CD8-positive, alpha-beta memory T cell (primary cell): ENCODE measurements at regions not wholly inside any gene's neighbourhood (a gene's known extent, or its start where the extent isn't known, plus 50 kb on each side); places are given as distances from the start of the nearest gene placed in this dataset.

Source experiments
- CTCF ChIA-PET: fragments of 350-600 bp; sonication (Branson Sonifier 250); formaldehyde crosslinking; loops from one replicate; lab custom pipeline; 2021; ENCODE audit warnings: antibody characterized with exemption; lab: Charles Lee
- POLR2A ChIA-PET: fragments of 350-600 bp; sonication (Branson Sonifier 250); formaldehyde crosslinking; loops from one replicate; lab custom pipeline; 2021; ENCODE audit warnings: antibody characterized with exemption; lab: Charles Lee
- DNase-seq, 5 donors: peaks; one replicate each; pipeline versions ENCODE4 v3.0.0 to v3.0.0-alpha.2; 2020 to 2022; ENCODE audit warnings: mixed read lengths in 1 of 5
- H3K27ac ChIP-seq: one replicate; pipeline ENCODE4 v1.7.0; 2013; ENCODE audit warnings: low read depth, mild to moderate bottlenecking, low read length, moderate library complexity
- H3K27me3 ChIP-seq: 2 replicates; pipeline ENCODE4 v1.7.0; 2013; ENCODE audit warnings: low read length, mild to moderate bottlenecking; ENCODE audit not compliant: insufficient read depth, poor library complexity, severe bottlenecking
- H3K36me3 ChIP-seq: 2 replicates; pipeline ENCODE4 v1.7.0; 2013; ENCODE audit warnings: mild to moderate bottlenecking, low read length, moderate library complexity; ENCODE audit not compliant: insufficient read depth
- H3K4me1 ChIP-seq: 2 replicates; pipeline ENCODE4 v1.7.0; 2013; ENCODE audit warnings: mild to moderate bottlenecking, low read length, moderate library complexity; ENCODE audit not compliant: insufficient read depth
- H3K4me3 ChIP-seq: 2 replicates; pipeline ENCODE4 v1.7.0; 2013; ENCODE audit warnings: mild to moderate bottlenecking, low read length
- H3K9me3 ChIP-seq: 2 replicates; pipeline ENCODE4 v1.7.0; 2013; ENCODE audit warnings: mild to moderate bottlenecking, low read length
- H3K27ac Mint-ChIP-seq, 8 donors: one replicate each; pipeline ENCODE4 v1.8.0; 2020 to 2021; ENCODE audit warnings: mixed read lengths in 8 of 8, mild to moderate bottlenecking in 6 of 8, inconsistent platforms in 3 of 8, moderate library complexity in 3 of 8
- H3K27me3 Mint-ChIP-seq, 2 donors: one replicate each; pipeline ENCODE4 v1.8.0; 2020 to 2021; ENCODE audit warnings: mixed read lengths in 2 of 2, mild to moderate bottlenecking in 1 of 2, moderate library complexity in 1 of 2
- H3K36me3 Mint-ChIP-seq, 3 donors: one replicate each; pipeline ENCODE4 v1.8.0; 2020 to 2021; ENCODE audit warnings: mixed read lengths in 3 of 3, inconsistent platforms in 1 of 3, mild to moderate bottlenecking in 1 of 3
- H3K4me1 Mint-ChIP-seq, 3 donors: one replicate each; pipeline ENCODE4 v1.8.0; 2020 to 2021; ENCODE audit warnings: mixed read lengths in 3 of 3, inconsistent platforms in 1 of 3, mild to moderate bottlenecking in 1 of 3
- H3K4me3 Mint-ChIP-seq, 7 donors: one replicate each; pipeline ENCODE4 v1.8.0; 2020 to 2021; ENCODE audit warnings: mixed read lengths in 7 of 7, mild to moderate bottlenecking in 6 of 7, moderate library complexity in 4 of 7, inconsistent platforms in 2 of 7
- H3K9me3 Mint-ChIP-seq, 5 donors: one replicate each; pipeline ENCODE4 v1.8.0; 2020 to 2022; ENCODE audit warnings: mixed read lengths in 5 of 5, mild to moderate bottlenecking in 3 of 5, moderate library complexity in 2 of 5, inconsistent platforms in 1 of 5

DNA sequence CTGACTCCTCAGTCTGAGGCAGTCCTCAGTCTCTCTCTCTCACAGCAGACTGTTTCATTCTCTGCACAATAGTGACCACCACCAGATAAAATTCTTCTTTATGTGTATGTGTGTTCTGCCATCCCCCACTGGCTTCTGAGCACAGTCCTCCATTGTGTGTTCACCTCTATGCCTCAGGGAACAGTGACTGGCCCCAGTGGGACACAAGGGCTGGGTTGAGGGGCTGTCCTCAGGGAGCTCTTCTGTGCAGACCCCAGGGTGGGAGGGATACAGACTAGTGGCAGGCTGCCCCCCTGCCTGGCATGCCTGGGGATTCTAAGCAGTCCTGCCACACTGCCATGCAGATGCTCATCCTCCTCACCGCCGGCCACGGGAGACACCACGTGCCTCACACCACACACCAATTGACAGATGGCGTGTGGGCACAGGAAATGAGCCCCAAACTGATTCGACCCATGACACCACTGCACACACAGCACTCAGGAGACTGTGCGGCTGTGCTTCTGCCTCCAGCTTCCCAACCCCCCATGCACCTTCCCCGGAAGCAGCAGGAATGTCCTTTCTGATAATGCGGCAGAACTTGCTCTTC, 237.6 kb upstream of the CHRNA7 start:
- Histone ChIP-seq H3K9me3 (no peaks in the 10 kb centered on the region), H3K36me3 (no peaks in the 10 kb centered on the region), H3K27me3 (no peaks in the 10 kb centered on the region), H3K4me1 (no peaks in the 10 kb centered on the region), H3K27ac (no peak overlapping the region), H3K4me3 (no peak overlapping the region)
- Mint-ChIP-seq H3K27ac (peak overlapping the region in 1 of 8 donors; percentile 11), H3K9me3 (peaks cover 0 to 2% (median 0%) of the 10 kb centered on the region in 5 donors), H3K27me3 (peaks cover 15 to 21% of the 10 kb centered on the region in 2 donors), H3K4me1 (no peaks in the 10 kb centered on the region), H3K4me3 (no peak overlapping the region), H3K36me3 (no peaks in the 10 kb centered on the region)
- ChIA-PET CTCF (no interaction called here), POLR2A (no interaction called here)
- DNase-seq, result no peak

DNA sequence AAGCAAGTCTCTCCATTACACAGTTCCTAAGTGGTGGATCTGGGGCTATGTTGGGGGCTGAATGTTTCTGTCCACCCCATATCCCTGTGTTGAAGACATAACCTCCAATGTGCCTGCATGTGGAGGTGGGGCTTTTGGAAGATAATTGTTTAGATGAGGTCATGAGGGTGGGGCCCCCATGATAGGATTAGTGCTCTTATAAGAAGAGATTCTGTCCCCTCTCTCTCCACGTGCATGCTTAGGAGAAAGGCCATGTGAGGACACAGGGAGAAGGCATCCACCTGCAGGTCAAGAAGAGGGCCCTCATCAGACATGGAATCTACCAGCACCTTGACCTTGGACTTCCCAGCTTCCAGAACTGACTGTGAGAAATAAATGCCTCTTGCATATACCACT, 231.0 kb upstream of the CHRNA7 start:
- H3K36me3 Mint-ChIP-seq, result no peaks in the 10 kb centered on the region
- POLR2A ChIA-PET, result no interaction called here
- Histone ChIP-seq H3K9me3 (no peaks in the 10 kb centered on the region), H3K27ac (no peak overlapping the region), H3K4me1 (no peaks in the 10 kb centered on the region), H3K36me3 (no peaks in the 10 kb centered on the region), H3K27me3 (no peaks in the 10 kb centered on the region), H3K4me3 (no peak overlapping the region)
- H3K4me3 Mint-ChIP-seq, result no peak overlapping the region
- H3K9me3 Mint-ChIP-seq, result no peaks in the 10 kb centered on the region
- DNase-seq, result no peak
- peaks cover 10 to 22% of the 10 kb centered on the region in 2 donors for H3K27me3 Mint-ChIP-seq
- CTCF ChIA-PET, result no interaction called here
- no peak overlapping the region for H3K27ac Mint-ChIP-seq
- no peaks in the 10 kb centered on the region for H3K4me1 Mint-ChIP-seq

DNA sequence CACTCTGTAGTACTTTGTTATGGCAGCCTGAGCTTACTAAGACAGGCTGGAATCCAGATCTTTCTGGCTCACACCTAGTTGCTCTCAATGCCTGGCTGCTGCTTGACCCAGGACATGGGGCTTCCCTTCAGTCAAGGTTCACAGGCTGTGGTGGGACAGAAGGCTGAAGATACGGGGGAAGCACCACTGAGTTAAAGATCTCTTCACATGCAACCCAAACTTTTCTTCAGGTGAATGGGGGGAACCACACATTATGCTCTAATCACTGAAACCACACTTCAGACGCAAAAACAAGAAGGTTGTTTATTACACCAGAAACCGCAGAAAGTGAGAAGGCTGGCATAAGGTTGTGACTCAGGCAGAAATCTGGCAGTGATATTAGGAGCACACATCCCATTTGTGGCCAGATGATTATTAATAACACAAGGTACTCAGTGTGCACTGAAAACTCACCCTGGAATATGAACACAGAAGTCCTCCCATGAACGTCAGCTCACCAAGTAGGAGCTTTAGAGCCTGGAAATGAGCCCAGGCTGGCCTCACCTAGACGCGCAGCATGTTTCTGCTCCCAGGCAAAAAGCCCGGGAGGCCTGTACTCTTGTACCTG, 230.5 kb upstream of the CHRNA7 start:
- Mint-ChIP-seq H3K36me3 (no peaks in the 10 kb centered on the region), H3K27me3 (peaks cover 10 to 22% of the 10 kb centered on the region in 2 donors), H3K4me1 (no peaks in the 10 kb centered on the region), H3K4me3 (no peak overlapping the region), H3K27ac (no peak overlapping the region), H3K9me3 (no peaks in the 10 kb centered on the region)
- DNase-seq, result no peak
- no peaks in the 10 kb centered on the region for H3K27me3 ChIP-seq
- no peak overlapping the region for H3K4me3 ChIP-seq
- no peaks in the 10 kb centered on the region for H3K4me1 ChIP-seq
- H3K27ac ChIP-seq, result no peak overlapping the region
- no peaks in the 10 kb centered on the region for H3K9me3 ChIP-seq
- H3K36me3 ChIP-seq, result no peaks in the 10 kb centered on the region
- CTCF ChIA-PET, result no interaction called here
- POLR2A ChIA-PET, result no interaction called here

DNA sequence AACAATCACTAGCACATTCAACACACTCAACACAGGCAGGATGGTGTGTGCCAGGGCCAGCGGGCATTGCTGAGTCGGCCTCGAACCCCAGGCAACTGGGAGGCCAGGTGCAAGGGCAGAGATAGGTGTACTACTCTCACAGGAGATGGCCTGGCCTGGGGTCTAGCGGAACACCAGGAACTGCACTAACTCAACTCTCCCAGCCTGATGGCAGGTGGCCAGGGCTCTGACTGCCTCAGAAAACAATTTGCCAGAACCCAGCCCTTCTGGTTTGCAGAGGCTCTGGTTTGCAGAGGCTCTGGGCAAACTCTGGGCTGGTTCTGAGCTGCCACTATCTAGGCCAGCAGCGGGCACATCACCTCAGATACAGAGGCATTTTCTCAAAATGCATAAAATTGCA, 229.2 kb upstream of the CHRNA7 start:
- H3K4me3 ChIP-seq, result no peak overlapping the region
- no peak overlapping the region for H3K27ac ChIP-seq
- no peaks in the 10 kb centered on the region for H3K27me3 ChIP-seq
- H3K4me3 Mint-ChIP-seq, result no peak overlapping the region
- H3K9me3 Mint-ChIP-seq, result no peaks in the 10 kb centered on the region
- no peaks in the 10 kb centered on the region for H3K4me1 ChIP-seq
- H3K9me3 ChIP-seq, result no peaks in the 10 kb centered on the region
- no peaks in the 10 kb centered on the region for H3K36me3 ChIP-seq
- H3K27ac Mint-ChIP-seq, result peak overlapping the region in 1 of 8 donors; percentile 1
- ChIA-PET POLR2A (no interaction called here), CTCF (no interaction called here)
- no peaks in the 10 kb centered on the region for H3K4me1 Mint-ChIP-seq
- H3K36me3 Mint-ChIP-seq, result no peaks in the 10 kb centered on the region
- no peak for DNase-seq
- peaks cover 6 to 22% of the 10 kb centered on the region in 2 donors for H3K27me3 Mint-ChIP-seq

DNA sequence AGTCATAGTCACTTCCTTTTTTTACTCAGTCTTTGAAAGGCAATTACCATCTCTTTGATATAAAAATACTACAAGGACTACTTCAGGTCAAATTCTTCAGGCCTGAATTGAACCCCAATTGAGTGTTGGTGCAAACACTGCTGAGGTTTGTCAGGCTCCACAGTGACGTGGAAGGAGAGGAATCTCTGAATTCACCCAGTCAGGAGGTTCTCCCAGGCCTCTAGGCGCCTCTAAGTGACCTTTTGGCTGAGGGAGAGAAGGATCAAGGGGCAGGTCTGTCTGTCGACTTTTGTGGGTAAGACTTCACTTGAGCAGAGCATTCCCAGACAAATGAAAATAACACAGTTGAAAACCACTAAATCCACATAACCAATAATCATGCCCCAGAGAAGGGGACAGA, 227.6 kb upstream of the CHRNA7 start:
- no peak overlapping the region for H3K4me3 Mint-ChIP-seq
- no peaks in the 10 kb centered on the region for H3K36me3 Mint-ChIP-seq
- H3K9me3 Mint-ChIP-seq, result no peaks in the 10 kb centered on the region
- peaks cover 6 to 22% of the 10 kb centered on the region in 2 donors for H3K27me3 Mint-ChIP-seq
- H3K27ac Mint-ChIP-seq, result peak overlapping the region in 1 of 8 donors; percentile 4
- ChIA-PET POLR2A (no interaction called here), CTCF (no interaction called here)
- Histone ChIP-seq H3K9me3 (no peaks in the 10 kb centered on the region), H3K4me1 (no peaks in the 10 kb centered on the region), H3K36me3 (no peaks in the 10 kb centered on the region), H3K27me3 (no peaks in the 10 kb centered on the region), H3K27ac (no peak overlapping the region), H3K4me3 (no peak overlapping the region)
- DNase-seq, result no peak
- no peaks in the 10 kb centered on the region for H3K4me1 Mint-ChIP-seq

DNA sequence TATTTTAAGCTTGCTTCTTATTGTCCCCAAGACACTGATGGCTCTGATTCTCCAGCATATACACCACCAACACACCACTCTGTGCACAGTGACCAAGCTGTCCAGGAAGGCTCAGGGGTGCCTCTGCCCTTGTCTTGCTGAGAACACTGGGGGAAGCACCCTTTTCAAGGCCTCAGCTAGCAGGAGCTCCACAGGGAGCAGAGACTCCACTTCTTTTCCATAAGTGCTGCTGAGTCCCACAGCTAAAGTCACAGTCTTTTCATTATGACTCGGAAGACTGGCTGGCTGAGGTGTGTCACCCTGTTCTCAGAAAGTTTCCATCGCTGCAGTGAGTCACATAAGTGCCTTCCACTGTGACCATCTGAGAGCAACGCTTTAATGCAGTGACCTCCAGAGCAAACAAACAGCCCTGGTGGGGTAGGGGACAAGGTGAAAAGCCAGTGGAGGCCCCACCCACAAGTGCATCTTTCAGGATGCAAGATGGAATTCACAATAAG, 226.9 kb upstream of the CHRNA7 start:
- no peaks in the 10 kb centered on the region for H3K36me3 Mint-ChIP-seq

DNA sequence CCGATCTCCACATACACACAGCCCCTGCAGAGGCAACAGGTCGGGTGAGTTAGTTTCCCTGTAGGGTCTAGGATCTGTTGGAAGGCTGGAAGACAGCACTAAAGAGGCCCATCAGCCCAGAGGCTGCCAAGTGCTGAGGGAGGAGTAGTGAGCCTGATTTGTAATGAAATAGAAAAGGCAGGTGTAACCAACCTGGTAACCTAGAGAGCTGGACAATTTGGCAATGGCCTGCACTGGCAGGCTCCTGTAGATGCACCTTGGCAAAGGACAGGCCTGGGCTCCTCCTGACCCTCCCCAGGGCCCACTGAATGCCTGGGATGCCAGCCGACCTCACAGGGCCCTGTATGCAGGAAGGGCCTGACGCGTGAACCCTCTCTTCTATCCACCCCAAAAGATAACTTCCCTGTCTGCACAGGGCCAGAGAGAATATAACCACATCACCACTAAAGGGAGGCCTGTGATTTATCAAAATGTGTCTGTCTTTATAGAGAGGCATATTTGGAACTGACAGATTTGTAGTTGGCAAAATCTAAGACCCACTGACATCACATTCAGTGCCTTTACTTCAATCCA, 225.1 kb upstream of the CHRNA7 start:
- Histone ChIP-seq H3K4me1 (no peaks in the 10 kb centered on the region), H3K36me3 (no peaks in the 10 kb centered on the region), H3K9me3 (no peaks in the 10 kb centered on the region), H3K27me3 (no peaks in the 10 kb centered on the region), H3K27ac (no peak overlapping the region), H3K4me3 (no peak overlapping the region)
- peaks cover 3 to 4% of the 10 kb centered on the region in 2 donors for H3K27me3 Mint-ChIP-seq
- no peaks in the 10 kb centered on the region for H3K4me1 Mint-ChIP-seq
- no peak for DNase-seq
- no peaks in the 10 kb centered on the region for H3K36me3 Mint-ChIP-seq
- no peak overlapping the region for H3K4me3 Mint-ChIP-seq
- CTCF ChIA-PET, result no interaction called here
- no peak overlapping the region for H3K27ac Mint-ChIP-seq
- POLR2A ChIA-PET, result no interaction called here
- peaks cover 0 to 2% (median 0%) of the 10 kb centered on the region in 5 donors for H3K9me3 Mint-ChIP-seq

More for the DNA sequence above, 226.9 kb upstream of the CHRNA7 start:
- Mint-ChIP-seq H3K4me3 (no peak overlapping the region), H3K9me3 (no peaks in the 10 kb centered on the region), H3K4me1 (no peaks in the 10 kb centered on the region), H3K27ac (no peak overlapping the region), H3K27me3 (peaks cover 6 to 15% of the 10 kb centered on the region in 2 donors)
- no peak overlapping the region for H3K27ac ChIP-seq
- no peak overlapping the region for H3K4me3 ChIP-seq
- DNase-seq, result no peak
- no peaks in the 10 kb centered on the region for H3K9me3 ChIP-seq
- ChIA-PET CTCF (no interaction called here), POLR2A (no interaction called here)
- H3K27me3 ChIP-seq, result no peaks in the 10 kb centered on the region
- no peaks in the 10 kb centered on the region for H3K36me3 ChIP-seq
- H3K4me1 ChIP-seq, result no peaks in the 10 kb centered on the region

DNA sequence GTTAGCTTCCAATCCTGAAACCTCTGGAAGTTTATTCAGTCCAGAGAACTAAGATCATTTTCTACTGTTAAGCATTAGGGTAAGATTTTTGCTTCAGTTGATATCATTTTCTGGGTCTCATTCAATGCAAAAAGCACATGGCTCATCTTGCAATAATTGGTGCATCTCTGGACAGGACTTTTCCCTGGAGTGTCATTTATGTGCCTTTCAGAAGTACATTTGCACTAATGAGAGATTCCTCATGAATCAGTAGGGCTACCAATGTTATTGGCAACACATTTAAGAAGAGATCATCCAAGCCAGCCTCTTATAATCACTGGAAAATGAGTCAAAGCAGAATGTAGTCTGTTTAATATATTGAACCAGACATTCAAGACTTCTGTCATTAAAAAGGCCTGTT, 224.2 kb upstream of the CHRNA7 start:
- Histone ChIP-seq H3K4me1 (no peaks in the 10 kb centered on the region), H3K9me3 (no peaks in the 10 kb centered on the region), H3K4me3 (no peak overlapping the region), H3K27ac (no peak overlapping the region), H3K36me3 (no peaks in the 10 kb centered on the region), H3K27me3 (no peaks in the 10 kb centered on the region)
- no peak overlapping the region for H3K27ac Mint-ChIP-seq
- POLR2A ChIA-PET, result no interaction called here
- H3K9me3 Mint-ChIP-seq, result peaks cover 0 to 3% (median 0%) of the 10 kb centered on the region in 5 donors
- H3K4me1 Mint-ChIP-seq, result no peaks in the 10 kb centered on the region
- no peak for DNase-seq
- H3K36me3 Mint-ChIP-seq, result no peaks in the 10 kb centered on the region
- CTCF ChIA-PET, result no interaction called here
- H3K4me3 Mint-ChIP-seq, result no peak overlapping the region
- peaks cover 0 to 3% of the 10 kb centered on the region in 2 donors for H3K27me3 Mint-ChIP-seq
